Stimulated activated CD4-positive, alpha-beta T cell treated with anti-CD3 and anti-CD28 coated beads, Interleukin-2, amount 100 ng/mL, for 48 hours (primary cell): ENCODE measurements at regions not wholly inside any gene's neighbourhood (a gene's known extent, or its start where the extent isn't known, plus 50 kb on each side); places are given as distances from the start of the nearest gene placed in this dataset.

Experiments used
- DNase-seq, 2 donors: peaks; one replicate each; pipeline ENCODE4 v3.0.0-alpha.2; 2020

DNA sequence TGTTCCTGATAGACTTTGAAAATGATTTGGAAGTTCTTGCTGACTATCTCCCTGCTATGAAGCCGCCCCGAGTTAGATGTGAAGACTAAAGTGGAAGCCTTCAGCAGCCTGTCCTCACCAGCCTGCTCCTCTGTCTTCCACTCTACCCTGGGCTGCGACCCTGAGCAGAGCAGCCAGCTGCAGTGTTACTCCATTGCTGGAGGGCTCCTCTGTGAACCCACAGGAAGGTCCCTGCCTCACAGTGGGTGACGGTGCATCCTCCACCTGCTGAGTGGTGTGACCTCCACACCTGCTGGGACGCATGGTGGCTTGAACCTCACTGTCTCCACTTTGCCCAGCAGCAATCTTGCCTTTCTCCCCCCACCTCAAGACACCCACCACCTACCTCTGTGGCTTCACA lies 116.4 kb downstream of the IRS2 start:
- no peak for DNase-seq

DNA sequence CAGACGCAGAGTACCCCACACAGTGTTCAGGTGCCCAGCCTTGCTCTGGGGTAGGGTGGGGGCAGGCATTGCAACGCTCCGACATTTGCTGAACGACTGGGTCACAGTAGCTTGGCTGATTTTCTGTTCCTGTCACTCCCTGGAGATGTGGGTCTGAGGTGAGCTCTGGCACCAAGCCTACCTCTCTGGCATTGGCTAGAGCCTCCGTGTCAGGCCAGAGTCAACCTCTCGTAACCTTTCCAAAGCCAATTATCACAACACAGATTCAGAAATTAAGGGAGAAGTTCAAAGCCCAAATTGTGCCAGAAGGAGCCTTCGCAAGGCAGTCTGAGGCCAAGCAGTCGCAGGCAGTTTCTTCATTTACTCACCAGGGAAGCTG lies 117.2 kb downstream of the IRS2 start:
- DNase-seq: no peak

DNA sequence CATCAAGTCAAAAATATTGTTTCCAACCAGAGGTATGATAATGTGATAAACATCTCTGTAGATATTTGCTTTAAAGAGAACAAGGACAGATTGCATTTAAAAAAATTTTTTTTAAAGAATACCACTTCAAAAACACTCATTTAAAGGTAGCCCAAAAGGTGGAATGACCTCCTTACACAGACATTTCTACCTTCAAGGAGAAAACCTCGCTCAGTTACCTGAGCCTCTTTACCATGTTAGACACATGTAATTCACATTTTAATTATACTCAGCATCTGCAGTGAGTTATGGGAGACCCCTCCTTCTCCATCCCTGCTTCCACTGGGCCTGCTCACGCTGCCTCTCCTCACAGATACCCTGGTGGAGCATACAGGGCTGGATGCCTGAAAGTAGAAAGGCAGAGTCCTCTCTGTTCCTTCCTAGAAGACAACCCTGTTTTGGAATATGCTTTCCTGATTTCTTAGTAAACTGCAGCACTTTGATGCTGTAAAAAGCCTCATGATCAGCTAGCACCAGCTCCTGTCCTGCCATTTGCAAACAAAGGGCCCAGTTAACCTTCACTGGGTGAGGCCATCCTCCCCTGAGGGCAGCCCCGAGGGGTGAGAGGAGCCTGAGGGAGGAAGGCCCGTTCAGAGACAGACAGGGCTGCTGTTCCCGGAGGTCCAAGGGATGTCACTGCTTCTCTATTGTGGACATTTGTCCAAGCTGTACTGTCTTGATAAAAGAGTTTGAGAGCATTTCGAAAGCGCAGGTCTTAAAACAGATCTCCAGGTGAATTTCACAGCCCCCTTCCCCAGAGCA lies 117.8 kb downstream of the IRS2 start:
- no peak for DNase-seq

DNA sequence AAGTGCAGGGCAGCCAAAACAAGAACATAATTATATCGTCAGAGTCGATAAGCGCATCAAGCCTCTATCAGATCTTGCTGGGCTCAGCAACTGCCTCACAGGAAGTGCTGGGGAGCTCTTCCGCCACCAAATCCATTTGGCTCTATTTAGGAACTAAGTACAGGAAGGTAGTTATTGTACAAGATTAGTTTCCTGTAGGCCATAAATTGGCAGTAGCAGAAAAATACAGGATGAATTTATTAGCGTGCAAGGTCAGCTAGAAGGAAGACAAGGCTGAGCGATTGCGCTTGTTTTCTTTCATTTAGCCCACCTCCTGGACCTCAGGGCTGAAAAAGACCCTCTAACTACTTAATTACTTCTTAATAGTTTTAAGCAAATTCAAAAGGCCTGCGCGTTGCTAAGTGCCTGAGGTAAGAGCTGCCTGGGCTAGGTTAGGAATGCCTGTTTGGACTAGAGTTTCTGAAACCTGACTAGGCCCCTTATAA lies 118.5 kb downstream of the IRS2 start:
- no peak for DNase-seq

DNA sequence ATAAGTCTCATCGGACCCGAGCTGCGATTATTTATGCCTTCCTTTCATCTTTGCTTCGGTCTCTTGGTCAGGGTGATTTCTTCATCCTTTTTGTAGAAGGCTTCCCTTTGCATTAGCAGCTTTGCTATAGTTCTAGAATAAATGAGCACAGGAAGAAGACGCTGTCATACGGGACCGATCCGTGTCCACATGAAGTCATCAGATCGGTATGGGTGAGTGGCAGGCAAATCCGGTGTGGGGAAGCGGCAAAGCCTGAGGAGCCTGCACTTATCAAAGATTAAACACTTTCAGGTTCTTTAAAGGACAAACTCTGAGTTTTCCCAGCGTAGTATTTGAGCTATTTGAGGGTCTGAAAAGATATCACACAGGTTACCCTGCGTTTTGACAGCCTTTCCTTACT lies 119.3 kb downstream of the IRS2 start:
- no peak for DNase-seq

DNA sequence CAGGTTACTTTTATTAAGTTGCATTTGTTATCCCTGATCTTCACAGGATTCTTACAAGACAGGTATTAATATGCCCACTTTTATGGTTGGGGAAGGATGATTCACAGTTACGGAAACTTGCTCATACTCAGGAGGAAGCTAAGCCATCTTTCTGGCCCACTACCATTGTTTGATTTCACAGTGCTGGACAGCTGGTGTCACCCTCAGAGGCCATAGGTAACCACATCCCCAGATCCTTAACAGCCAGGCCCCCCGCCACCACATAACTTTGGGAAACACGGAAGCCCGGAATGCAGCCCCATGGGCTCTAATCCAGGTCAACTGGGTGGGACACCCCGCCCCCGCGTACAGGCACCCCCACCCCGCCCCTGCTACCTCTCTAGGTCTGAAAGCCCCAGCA lies 119.7 kb downstream of the IRS2 start:
- no peak for DNase-seq

DNA sequence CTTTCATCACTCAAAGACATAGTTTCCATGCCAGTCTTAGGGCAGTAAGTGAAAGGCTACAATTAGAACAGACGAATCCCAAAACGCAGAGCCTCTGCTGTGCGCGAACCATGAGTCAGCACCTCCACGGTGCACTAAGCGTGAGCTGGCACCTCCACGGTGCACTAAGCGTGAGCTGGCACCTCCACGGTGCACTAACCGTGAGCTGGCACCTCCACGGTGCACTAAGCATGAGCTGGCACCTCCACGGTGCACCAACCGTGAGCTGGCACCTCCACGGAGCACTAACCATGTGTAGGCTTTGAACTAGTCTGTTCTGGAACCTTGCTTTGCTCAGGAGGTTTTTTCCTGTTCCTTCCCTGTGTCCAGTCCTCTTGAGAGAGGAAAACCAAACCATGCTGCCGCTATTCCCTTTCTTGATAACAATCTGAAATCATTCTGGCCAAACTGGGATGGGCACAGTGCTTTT lies 120.6 kb downstream of the IRS2 start:
- DNase-seq: no peak

DNA sequence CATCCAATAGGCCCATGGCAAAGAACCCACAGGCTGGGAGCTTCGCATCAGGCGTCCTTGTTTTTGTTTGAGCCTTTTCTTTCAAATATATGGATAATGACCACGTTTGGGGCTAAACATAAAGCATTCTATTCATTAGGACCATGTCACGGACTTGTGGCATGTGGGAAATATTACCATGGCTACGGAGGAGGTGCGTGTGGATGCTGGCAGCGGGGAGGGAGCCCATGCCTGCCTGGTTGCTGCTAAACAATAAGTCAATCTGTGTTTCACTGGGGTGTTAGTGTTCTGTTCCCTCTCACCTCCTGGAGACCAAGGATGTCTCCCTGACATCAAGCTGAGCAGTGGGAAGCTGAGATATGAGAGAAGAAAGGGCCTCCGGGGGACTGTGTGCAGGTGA lies 121.1 kb downstream of the IRS2 start:
- DNase-seq: no peak

DNA sequence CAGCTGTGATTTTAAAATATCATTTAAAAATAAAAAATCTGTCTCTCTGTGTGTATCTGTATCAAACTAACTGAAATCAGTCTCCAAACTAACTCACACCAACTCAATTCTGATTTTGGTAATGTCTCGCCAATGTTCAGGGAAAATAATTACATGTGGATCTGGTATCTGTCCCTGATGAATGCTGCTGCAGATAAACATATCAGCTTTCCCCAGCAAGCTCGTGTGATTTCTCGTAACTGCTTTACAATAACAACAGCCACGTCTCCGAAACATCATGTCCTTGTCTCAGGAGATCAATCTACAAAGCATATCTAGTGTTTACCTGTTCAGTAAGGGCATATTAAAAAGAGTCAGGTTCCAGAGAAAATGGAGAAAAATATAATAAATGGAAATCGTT lies 129.0 kb downstream of the IRS2 start:
- DNase-seq: no peak

DNA sequence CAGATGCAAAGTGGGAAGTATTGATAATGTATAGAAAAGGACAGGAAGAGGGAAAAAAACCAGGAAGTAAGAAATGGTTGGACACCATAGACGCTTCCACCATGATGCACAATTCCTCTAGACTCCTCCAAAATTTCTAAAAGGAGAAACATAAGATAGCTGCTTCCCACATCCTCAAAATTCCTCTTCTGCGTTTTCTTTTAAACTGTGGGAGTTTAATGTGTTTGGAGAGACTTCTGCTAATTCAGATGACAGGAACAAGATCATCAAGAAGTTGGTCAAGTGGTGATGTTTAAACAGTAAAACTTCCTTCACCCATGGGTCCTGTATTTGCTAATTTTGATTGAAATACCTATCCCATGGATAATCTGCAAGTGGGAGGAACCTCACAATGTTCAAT lies 130.2 kb downstream of the IRS2 start:
- DNase-seq: no peak

DNA sequence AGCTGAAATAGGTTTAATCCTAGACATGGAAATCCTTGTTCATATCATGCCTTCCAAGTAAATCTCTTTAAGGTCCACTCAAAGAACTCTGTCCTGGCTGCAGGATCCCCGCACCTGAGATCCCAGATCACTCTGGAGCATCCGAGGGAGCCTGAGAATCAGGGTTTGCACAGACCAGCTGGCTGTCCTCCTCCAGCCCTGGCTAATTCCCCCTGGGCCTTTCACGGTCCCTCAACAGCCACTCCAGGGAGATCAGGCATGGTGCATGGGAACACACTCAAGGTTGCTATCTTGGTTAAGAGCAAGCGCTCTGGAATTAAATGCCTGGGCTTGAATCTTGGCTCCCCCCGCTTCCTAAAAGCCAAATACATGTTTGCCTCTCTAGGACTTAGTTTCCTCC lies 130.8 kb downstream of the IRS2 start:
- DNase-seq: no peak

DNA sequence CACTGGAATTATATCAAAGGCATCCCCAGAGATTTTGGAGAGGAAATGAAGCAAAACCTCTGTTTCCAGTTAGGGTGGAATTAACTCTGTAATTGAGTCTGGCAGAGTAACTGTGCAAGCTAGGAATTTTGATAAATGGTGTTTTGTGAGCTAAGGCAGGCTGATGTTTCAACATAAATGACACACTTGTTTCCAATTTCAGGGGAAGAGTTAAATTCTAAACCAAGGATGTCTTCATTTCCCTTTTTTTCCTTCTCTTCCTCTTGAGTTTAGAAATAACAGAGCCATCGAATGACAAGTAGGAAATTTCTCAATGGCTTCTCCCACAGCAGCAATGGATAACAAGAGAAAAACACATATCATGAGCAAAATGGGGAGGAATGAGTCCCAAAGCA lies 131.2 kb downstream of the IRS2 start:
- no peak for DNase-seq

DNA sequence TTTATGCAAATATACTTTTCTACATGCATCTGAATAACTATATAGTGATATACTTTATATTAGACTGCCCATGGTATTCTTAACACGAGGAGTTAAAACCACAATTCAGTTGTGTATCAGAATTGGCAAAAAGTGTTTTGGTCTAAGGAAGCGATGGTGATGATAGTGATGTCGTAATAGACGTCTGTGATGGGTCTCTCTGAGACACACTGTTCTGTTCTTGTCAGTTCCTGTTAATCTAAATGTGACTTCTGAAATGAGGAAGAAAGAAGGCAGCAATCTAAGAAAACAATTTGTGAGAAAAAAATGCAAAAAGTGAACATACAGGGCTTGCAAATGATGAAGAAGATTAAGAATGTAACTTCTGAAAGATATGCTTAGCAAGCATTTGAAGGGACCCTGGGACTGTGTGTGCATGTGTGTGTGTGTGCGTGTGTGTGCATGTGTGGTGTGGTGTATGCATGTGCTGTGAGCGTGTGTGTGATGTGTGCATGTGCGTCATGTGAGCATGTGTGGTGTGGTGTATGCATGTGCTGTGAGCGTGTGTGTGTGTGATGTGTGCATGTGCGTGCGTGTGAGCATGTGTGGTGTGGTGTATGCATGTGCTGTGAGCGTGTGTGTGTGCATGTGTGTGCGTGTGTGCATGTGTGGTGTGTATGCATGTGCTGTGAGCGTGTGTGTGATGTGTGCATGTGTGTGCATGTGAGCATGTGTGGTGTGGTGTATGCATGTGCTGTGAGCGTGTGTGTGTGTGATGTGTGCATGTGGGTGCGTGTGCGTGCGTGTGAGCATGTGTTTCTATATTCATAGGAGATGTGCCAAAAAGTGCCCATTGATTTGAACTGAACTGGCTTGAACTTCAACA lies 131.8 kb downstream of the IRS2 start:
- no peak for DNase-seq

DNA sequence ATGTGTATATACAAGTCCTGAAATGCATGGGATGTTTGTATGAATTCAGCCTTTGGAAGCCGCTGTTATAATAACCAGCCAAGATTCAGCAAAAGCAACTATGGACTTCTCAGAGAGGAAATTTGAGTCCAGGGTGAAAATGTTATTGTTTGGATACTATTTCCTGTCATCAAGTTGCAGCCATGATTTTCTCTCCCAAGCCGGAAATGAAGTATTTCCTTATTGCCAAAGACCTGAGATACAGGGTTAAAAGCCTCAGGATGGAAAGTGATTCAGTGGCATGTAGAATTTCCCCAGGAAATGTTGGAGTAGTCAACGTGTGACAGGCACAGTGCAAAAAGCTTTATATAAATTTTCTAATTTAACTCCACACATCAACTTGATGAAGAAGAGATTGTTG lies 133.9 kb downstream of the IRS2 start:
- no peak for DNase-seq

DNA sequence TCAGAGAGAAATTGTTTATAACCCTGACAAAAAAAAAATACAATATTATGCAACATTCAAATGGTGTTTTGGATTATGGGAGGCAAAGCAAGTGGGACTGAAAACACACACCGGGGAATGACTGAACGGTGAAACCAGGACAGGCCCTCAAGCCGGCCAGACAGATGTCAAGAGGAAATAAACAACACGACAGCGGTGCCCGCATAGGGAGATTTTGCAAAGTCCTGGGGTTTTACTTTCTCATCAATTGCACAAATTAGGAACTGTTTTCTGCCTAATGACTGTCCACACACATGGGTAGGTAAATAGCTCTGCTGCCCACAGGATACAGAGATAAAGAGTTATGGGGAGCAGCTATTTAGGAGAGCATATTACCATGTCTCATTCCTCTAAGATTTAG lies 134.5 kb downstream of the IRS2 start:
- DNase-seq: no peak

DNA sequence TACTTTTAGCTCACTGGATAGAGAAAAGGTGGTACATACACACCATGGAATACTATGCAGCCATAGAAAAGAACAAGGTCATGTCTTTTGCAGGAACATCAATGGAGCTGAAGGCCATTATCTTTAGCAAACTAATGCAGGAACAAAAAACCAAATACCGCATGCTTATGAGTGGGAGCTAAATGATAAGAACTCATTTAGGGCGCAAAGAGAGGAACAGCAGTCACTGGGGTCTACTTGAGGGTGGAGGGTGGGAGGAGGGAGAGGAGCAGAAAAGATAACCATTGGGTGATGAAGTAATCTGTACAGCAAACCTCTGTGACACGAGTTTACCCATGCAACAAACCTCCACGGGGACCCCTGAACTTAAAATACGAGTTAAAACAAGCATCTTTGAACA lies 135.1 kb downstream of the IRS2 start:
- no peak for DNase-seq

DNA sequence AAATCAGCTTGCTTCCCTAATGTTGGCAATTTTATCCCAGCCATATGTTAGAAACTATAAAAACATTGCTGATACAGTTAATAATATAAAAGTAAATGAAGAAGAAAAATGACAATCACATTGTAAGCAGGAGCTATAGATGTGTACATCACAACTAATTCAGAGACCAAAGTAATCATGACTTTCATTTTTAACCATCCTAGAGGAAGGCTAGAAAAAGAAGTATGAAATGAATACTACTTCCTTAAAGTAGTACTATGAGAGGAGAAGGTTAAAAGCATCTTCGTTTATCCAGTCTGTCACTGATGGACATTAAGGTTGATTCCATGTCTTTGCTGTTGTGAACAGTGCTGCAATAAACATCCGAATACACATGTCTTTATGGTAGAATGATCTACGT lies 135.5 kb downstream of the IRS2 start:
- DNase-seq: no peak

DNA sequence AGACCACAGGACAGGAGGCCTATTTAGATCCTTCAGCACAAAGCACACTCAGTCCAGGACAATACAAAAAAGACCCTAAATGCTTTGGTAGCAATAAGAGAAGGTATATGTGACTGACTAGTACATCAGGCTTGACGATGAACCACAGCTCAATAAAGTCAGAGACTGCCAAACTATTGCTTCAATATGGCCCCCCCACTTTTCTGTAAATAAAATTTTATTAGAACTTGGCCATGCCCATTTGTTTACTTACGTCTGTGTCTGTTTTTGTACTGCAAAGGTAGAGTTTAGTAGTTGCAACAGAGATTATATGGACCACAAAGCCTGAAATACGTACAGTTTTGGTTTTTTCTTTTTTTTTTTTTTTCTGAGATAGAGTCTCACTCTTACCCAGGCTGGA lies 136.7 kb downstream of the IRS2 start:
- DNase-seq: no peak

DNA sequence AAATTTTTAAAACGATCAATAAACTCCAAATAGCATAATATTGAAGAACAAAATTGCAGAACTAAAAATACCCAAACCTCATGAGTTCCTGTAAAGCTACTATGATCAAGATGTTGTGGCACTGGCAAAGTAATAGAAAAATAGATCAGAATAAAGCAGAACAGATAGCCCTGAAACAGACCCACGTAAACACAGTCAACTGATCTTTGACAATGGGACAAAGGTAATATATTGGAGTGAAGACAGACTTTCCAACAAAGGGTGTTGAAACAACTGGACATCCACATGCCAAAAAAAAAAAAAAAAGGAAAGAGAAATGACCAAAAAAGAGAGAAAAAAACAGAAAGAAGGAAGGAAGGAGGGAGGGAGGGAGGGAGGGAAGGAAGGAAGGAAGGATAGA lies 138.7 kb downstream of the IRS2 start:
- DNase-seq: no peak

DNA sequence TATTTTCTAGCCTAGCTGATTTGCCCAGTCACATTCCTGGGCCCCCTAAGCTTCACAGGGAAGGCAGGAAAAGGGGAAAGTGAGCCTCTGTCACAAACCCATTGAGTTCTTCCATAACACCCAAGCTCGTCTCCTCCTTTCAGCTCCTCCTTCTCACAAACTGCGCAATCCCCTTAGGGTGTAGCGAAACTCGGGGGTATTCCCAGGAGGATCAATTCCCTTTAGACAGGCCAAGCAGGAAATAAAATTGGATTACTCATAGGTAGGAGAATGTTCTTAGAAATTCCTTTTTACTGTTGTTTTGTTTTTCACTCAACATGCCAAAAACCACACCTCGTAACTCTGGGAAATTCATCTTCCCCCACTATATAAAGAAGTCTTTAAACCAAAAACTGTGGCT lies 139.3 kb downstream of the IRS2 start:
- no peak for DNase-seq

DNA sequence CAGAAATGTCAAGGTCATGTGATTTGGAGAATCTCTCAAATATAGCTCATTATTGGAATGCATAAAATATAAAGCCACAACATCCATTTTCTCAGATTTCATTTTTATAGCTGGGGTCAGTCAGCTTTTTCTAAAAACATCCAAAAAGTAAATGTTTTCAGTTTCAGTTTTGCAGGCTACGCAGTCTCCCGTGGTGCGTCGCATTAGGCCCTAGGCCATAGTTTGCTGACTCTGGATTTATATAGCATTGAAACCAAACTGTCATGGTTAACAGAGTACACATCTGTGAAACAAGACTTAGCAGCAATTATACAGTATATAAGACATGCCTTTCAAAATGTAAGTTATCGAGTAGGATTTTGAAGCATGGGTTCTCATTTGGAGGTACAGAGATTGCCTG lies 140.0 kb downstream of the IRS2 start:
- no peak for DNase-seq

DNA sequence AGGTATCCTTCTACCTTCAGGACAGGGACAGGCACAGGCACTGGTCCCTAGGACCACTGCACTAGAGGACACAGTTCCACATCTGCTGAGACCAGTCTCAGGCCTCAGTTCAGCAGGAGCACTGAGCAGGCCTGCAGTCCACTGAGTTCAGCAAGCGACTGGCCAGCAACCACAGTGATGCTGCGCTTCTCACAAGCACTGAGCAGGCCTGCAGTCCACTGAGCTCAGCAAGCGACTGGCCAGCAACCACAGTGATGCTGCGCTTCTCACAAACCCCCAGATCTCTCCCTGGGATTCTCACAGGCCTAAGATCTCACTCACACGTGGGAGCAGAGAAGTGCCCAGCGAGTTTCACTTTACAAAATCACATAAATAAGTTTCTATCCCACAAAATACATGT lies 140.6 kb downstream of the IRS2 start:
- no peak for DNase-seq

DNA sequence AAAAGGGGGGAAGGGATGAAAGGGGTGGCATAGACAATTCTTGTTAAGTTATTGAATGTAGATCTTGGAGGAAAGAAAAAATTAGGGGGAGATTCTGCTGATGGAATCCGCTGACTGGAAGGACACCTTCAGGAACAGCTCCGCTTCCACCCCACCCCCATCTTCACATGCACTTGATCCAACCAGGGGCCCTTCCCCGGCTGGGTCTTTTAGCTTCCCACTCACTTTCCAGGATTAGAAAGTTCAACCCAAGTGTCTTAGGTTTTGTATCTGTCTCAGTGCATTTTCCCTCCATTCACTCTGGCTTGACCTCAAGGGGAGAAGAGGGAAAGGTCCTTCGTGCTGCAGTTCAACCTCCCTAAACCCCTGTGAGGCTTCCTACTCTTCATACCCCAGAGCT lies 141.4 kb downstream of the IRS2 start:
- DNase-seq: no peak

DNA sequence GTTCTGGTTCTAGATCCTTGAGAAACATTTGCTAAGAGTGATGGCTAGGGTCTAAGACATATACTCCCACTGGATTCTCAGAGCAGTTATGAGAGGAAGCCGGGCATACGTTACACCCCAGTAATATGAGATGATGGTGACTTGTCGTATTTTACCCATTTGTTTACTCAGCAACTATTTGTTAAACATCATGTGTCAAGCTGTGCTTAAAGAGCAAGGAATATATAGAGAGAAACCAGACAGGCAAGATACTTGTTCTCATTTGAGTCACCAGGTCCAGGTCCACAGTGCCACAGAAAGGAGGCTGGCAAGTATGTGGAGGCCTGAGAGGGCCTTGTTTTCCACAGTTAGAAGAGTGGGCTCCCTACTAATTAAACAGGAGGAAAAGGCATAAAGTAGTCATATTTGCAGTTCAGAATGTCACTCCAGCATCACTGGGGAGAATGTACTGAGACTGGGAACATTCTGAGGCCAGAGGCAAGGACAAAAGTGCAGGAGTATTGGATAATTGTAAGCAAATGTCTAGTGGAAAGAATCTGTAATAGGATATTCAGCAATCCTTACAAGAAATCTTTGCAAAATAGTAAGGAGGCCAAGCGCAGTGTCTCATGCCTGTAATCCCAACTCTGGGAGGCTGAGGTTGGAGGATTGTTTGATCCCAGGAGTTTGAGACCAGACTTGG lies 142.2 kb downstream of the IRS2 start:
- DNase-seq: no peak
